Esophagus muscularis mucosa (tissue), 4 donors: ENCODE measurements at regions not wholly inside any gene's neighbourhood (a gene's known extent, or its start where the extent isn't known, plus 50 kb on each side); places are given as distances from the start of the nearest gene placed in this dataset.

ENCODE experiments used
- CTCF ChIP-seq, 3 experiments: fragments of 200-600 bp in 2 of 3; fragments of 450-650 bp in 1 of 3; sonication (generic) in 2 of 3; IDR thresholded peaks; one replicate each; pipeline ENCODE4 v1.5.1; 2017 to 2019; ENCODE audit warnings: antibody characterized with exemption in 3 of 3, mild to moderate bottlenecking in 2 of 3, moderate library complexity in 1 of 3
- EP300 ChIP-seq: sonication (generic); formaldehyde crosslinking; IDR thresholded peaks from one replicate; pipeline ENCODE4 v1.6.1; 2017; ENCODE audit warnings: antibody characterized with exemption
- POLR2A ChIP-seq: fragments of 450-650 bp; IDR thresholded peaks from one replicate; pipeline ENCODE4 v1.6.1; 2017; ENCODE audit warnings: antibody characterized with exemption, moderate library complexity, mild to moderate bottlenecking, low read depth

GRCh38 chr6:66418906-66419305, 711.9 kb upstream of the EYS start:
- TF ChIP-seq POLR2A (no peak), CTCF (IDR thresholded peaks at IDR 0.05) (no peak), EP300 (no peak)
